ENCODE measurements at regions not wholly inside any gene's neighbourhood (a gene's known extent, or its start where the extent isn't known, plus 50 kb on each side); places are given as distances from the start of the nearest gene placed in this dataset.

- TF ChIP-seq CTCF (IDR thresholded peaks at IDR 0.05) (no peak), POLR2AphosphoS5 (IDR thresholded peaks at IDR 0.05) (no peak), POLR2A (IDR thresholded peaks at IDR 0.05) (no peak)
Measured at GRCh38 chr7:17436126-17436525, 137.7 kb downstream of the AHR start.

All from breast epithelium (tissue), 3 donors.